GM19351 (cell line): ENCODE measurements at regions not wholly inside any gene's neighbourhood (a gene's known extent, or its start where the extent isn't known, plus 50 kb on each side); places are given as distances from the start of the nearest gene placed in this dataset.
A peak's percentile ranks its signal among the peaks of the same experiment; 100 is the strongest.
"Not testable (repeated sequence)": the region's sequence is repeated elsewhere in the genome, so short reads cannot be mapped to it uniquely, and the experiment has no call there.

Source experiments
- ATAC-seq: cut with Tn5 transposase; IDR thresholded peaks from one replicate; pipeline ENCODE4 v1.9.1; 2021; ENCODE audit warnings: mild to moderate bottlenecking, moderate library complexity; ENCODE audit not compliant: unreplicated experiment

- ATAC-seq = no peak
Observed at GRCh38 chr6:96743496-96743895, 93.8 kb downstream of the GPR63 start.

DNA sequence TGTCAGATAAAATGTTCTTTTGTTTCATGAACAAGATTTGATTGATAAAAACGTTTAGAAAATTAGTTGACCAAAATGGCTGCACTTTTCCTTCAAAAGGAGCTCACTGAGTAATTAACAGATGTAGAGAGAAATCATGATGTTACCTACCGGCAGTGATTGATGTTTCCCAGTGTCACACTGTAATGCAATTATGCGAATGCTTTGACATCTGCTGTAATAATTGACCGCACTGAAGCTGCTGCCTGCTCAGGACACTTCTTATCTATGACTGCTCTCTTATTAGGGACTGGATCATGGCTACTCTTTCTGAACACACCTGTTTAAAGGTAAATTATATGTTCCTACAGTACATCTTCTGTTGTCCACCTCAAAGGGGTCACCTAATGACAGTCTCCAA, 94.6 kb downstream of the GPR63 start:
- no peak for ATAC-seq

DNA sequence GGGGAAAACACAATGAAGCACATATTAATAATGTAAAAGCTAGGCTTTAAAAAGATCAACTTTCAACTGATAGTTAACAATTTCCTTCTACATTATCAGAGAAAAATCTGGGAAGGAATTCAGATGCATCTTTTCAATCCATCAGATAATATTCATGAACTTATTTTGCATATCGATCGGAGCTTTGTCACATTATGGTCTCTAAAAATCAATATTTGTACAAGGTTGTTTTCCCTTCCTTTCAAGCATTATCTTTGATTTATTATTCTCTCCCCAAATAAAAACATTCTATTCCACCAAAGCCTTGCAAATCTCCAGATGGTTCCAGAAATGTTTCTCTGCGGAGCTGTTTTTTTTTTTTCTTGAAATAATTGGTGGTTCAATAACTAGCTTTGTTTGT, 101.9 kb downstream of the GPR63 start:
- no peak for ATAC-seq

- no peak for ATAC-seq
Observed at GRCh38 chr6:96727144-96727543, 110.1 kb downstream of the GPR63 start.

DNA sequence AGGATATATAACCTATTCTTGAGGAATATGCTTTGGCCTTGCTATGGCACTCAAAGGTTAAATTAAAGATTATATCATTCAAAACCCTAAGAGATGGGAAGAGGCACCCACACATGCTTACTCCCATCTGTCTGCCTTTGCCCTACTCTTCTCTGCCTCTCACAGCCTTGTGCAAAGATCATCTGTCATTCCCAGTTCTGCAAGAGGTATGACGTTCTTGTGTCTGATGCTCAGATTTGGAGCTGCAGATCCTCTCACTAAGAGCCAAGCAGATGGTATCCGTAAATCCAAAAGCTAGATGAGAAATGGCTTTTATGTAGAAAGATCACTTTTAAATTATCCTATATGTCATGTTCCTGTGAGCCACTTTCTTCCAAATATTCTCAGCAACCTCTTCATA, 112.0 kb downstream of the GPR63 start:
- ATAC-seq = no peak

GRCh38 chr6:96724641-96725040, 112.6 kb downstream of the GPR63 start:
- ATAC-seq = no peak

DNA sequence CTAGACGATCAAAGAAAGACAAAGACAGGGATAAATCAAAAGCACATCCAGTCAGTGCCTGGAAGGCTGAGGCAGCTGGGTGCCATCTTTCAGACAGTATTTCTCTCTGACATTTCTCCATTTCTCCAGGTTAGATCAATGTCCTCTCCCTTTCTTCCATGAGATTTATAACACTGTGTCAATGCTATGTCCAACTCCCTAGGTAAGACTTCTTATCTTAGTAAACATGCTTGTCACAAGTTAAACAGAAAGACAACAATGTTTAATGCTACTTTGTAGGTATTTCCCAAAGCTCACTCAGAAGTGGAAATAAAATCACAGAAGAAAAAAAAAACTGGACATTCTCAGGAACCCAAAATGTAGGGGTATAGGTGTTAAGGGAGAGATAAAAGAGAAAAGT, 113.9 kb downstream of the GPR63 start:
- ATAC-seq = no peak

GRCh38 chr6:96721227-96721626, 116.0 kb downstream of the GPR63 start:
- no peak for ATAC-seq

GRCh38 chr6:96716221-96716620, 121.1 kb downstream of the GPR63 start:
- no peak for ATAC-seq

DNA sequence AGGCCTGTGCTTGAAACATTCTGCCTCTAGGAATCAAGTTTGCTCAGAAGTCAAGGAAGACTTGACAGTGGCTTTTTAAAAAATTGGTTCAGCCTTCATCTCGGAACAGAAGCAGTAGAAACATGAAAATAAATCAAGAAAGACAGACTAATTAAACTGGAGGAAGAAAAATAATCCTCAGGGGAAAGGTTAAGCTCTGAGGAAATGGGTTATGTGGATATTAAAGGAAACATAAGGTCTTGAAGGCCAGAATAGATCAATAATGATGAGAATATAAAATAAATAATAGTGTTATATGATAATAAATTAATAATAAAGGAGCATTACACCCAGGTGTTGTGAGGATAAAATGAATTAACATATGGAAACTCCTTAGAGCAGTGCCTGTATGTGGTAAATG, 121.7 kb downstream of the GPR63 start:
- ATAC-seq = no peak

DNA sequence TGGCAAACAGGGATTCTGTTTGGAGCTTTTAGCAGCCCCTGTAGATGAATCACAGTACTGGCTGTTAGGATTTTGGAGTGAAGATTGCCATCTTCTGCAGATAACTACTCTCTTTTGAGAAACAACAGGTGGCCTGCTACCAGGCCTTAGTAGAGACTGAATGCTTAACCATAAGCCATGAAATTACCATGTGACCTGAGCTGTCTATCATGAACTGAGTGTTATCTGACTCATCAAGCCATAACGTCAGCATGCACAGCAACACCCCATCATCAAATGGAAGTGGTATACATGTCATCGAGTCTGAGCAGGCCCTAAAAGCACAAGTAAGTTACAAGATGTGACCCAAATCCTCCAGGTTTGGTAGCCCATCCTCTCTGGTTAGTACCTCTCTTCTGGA, 132.6 kb downstream of the GPR63 start:
- peak; percentile 59 for ATAC-seq

DNA sequence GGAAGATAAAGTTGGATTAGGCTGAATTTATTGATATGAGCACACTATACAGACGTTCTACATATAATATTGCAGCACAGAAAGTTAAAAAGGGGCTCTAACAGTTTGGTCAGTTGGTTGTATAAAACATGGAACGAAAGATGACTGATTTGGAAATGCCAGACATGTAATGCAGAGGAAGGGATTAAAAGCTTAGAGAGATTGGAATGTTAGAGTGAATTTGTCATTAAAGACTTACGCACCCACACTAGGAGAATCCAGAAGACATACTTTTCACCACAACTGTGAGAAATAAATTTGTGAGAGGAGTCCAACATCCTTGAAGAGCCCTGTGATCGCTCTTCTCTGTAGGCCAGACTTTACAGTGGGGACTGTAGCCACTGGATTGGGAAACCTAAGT, 134.7 kb downstream of the GPR63 start:
- ATAC-seq = no peak

DNA sequence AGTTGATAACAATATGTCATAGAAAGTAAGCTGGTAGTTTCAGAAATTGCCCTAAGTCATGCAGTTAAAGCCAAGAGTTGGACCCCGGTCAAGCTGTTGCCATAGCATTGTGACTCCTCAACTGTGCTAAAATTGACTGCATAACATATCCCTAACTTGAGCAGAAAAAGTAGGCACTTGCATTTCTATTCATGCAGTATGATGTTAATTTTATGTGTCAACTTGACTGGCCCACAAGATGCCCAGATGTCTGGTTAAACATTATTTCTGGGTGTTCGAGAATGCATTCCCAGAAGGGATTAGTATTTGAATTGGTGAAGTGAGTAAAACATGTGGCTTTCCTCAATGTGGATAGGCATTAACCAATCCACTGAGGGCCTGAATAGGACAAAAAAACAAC, 136.4 kb downstream of the GPR63 start:
- ATAC-seq = no peak

- not testable (repeated sequence) for ATAC-seq
Observed at GRCh38 chr6:96694429-96694828, 131.5 kb downstream of the FHL5 start.

- ATAC-seq = no peak
Observed at GRCh38 chr6:96687121-96687520, 124.2 kb downstream of the FHL5 start.

- no peak for ATAC-seq
Observed at GRCh38 chr6:96685702-96686101, 122.8 kb downstream of the FHL5 start.

DNA sequence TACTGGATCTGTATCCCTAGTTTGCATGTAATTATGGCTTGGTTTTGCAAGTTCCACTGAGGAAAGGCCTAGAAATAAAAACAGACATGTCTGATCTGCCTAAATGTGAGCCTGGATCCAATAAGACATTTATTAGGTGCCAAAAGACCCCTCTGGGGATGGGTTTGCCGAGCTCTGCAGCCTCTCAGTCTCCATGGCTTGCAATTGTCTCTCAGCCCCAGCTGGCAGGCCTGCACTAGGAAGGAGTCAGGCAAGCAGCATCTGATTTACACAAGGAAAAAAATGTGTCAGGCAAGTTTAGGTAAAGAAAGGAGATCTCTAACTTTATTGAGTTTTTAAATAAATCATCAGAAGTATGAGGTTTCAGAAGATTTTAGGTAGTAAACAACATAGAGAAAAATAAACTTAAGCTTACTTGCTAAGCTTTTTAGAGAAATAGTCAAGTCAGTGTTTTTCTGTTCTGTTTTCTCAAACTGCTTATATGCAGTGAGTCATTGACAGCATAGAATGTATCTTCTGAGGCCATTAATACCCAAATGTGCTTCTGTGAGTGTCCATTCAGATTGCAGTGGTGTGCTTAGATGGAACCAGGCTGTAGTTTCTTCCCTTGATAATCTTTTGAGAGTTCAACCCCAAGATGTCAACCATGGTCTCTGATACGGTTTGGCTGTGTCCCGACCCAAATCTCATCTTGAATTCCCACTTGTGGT, 121.0 kb downstream of the FHL5 start:
- ATAC-seq = no peak

- ATAC-seq = no peak
Observed at GRCh38 chr6:96682017-96682416, 119.1 kb downstream of the FHL5 start.

- no peak for ATAC-seq
Observed at GRCh38 chr6:96675597-96675996, 112.7 kb downstream of the FHL5 start.
